Esophagus muscularis mucosa (tissue), 3 donors: ENCODE measurements at regions not wholly inside any gene's neighbourhood (a gene's known extent, or its start where the extent isn't known, plus 50 kb on each side); places are given as distances from the start of the nearest gene placed in this dataset.

Experiments used
- CTCF ChIP-seq, 3 experiments: fragments of 200-600 bp in 2 of 3; fragments of 450-650 bp in 1 of 3; sonication (generic) in 2 of 3; IDR thresholded peaks; one replicate each; pipeline ENCODE4 v1.5.1; 2017 to 2019; ENCODE audit warnings: antibody characterized with exemption in 3 of 3, mild to moderate bottlenecking in 2 of 3, moderate library complexity in 1 of 3
- POLR2A ChIP-seq: fragments of 450-650 bp; IDR thresholded peaks from one replicate; pipeline ENCODE4 v1.6.1; 2017; ENCODE audit warnings: antibody characterized with exemption, moderate library complexity, mild to moderate bottlenecking, low read depth
- POLR2AphosphoS5 ChIP-seq, 2 donors: sonication (generic); formaldehyde crosslinking; IDR thresholded peaks; one replicate each; pipeline ENCODE4 v1.6.1; 2017; ENCODE audit warnings: antibody characterized with exemption in 2 of 2

GRCh38 chr17:33389504-33390135, 96.5 kb upstream of the ASIC2 start:
- TF ChIP-seq CTCF (IDR thresholded peaks at IDR 0.05) (no peak), POLR2A (no peak), POLR2AphosphoS5 (IDR thresholded peaks at IDR 0.05) (no peak)
